HG02981 (cell line): ENCODE measurements at regions not wholly inside any gene's neighbourhood (a gene's known extent, or its start where the extent isn't known, plus 50 kb on each side); places are given as distances from the start of the nearest gene placed in this dataset.

Experiments
- ATAC-seq: cut with Tn5 transposase; IDR thresholded peaks from one replicate; pipeline ENCODE4 v1.9.1; 2021; ENCODE audit warnings: mild to moderate bottlenecking, moderate library complexity; ENCODE audit not compliant: unreplicated experiment

- ATAC-seq, result no peak
Measured at GRCh38 chr5:173383711-173384110, 55.5 kb upstream of the STC2 start.

- ATAC-seq, result no peak
Measured at GRCh38 chr5:173378727-173379126, 50.5 kb upstream of the STC2 start.
